A673 (cell line): ENCODE measurements at regions not wholly inside any gene's neighbourhood (a gene's known extent, or its start where the extent isn't known, plus 50 kb on each side); places are given as distances from the start of the nearest gene placed in this dataset.

Experiments used
- EZH2 ChIP-seq: fragments of 200-600 bp; sonication (generic); IDR thresholded peaks from 2 replicates; pipeline ENCODE4 v1.6.1; 2017; ENCODE audit warnings: borderline replicate concordance, low read depth, mild to moderate bottlenecking, mixed read lengths, antibody characterized with exemption, low read length; ENCODE audit not compliant: poor library complexity, severe bottlenecking
- TF ChIP-seq, protein P1 (sequence below): fragments of 300-800, 200-600 bp; sonication (generic); conservative IDR thresholded peaks from 2 replicates; pipeline ENCODE4 v1.5.1; 2017; ENCODE audit warnings: low read depth, mild to moderate bottlenecking, antibody characterized with exemption, low read length, moderate library complexity, mixed read lengths

DNA sequence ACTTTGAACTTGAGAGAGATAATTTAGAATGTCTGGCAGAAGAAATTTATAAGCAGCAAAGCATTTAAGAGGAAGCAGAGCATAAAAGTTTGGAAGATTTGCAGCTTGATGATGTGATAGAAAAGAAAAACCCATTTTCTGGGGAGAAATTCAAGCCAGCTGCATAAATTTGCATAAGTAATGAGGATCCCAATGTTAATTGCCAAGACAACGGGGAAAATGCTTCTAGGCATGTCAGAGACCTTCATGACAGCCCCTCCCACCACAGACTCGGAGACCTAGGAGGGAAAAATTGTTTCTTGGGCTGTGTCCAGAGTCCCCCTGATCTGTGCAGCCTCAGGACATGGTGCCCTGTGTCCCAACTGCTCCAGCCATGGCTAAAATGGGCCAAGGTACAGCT, 263.6 kb upstream of the POT1 start:
- TF ChIP-seq, protein P1, sequence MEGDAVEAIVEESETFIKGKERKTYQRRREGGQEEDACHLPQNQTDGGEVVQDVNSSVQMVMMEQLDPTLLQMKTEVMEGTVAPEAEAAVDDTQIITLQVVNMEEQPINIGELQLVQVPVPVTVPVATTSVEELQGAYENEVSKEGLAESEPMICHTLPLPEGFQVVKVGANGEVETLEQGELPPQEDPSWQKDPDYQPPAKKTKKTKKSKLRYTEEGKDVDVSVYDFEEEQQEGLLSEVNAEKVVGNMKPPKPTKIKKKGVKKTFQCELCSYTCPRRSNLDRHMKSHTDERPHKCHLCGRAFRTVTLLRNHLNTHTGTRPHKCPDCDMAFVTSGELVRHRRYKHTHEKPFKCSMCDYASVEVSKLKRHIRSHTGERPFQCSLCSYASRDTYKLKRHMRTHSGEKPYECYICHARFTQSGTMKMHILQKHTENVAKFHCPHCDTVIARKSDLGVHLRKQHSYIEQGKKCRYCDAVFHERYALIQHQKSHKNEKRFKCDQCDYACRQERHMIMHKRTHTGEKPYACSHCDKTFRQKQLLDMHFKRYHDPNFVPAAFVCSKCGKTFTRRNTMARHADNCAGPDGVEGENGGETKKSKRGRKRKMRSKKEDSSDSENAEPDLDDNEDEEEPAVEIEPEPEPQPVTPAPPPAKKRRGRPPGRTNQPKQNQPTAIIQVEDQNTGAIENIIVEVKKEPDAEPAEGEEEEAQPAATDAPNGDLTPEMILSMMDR: no peak
- TF ChIP-seq EZH2: no peak
